ENCODE measurements at regions not wholly inside any gene's neighbourhood (a gene's known extent, or its start where the extent isn't known, plus 50 kb on each side); places are given as distances from the start of the nearest gene placed in this dataset.

DNA sequence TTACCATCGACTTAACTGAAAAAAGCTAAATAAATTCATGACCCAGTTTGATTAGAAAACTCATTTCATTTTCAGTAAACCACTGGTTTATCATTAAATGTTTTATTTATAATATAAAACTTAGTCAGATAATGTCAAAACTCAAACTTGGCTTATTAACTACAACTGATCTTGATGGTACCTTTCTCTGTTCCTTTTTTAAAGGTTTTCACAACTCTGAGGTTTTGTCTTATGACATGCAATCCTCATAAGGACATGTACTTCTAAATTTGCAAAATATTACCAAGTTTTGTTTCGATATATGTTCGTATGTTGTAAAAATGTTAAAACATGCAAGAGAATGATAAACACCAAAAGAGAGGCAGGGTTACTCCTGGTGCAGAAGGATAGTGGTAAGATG, 82.5 kb upstream of the PDE10A start:
- TF ChIP-seq HNF4G (IDR thresholded peaks at IDR 0.05) (no peak), RXRA (IDR thresholded peaks at IDR 0.05) (no peak), FOXA2 (IDR thresholded peaks at IDR 0.05) (no peak), EGR1 (IDR thresholded peaks at IDR 0.05; ENCODE audit: low read depth in 2 of 2) (no peak), HNF4A (conservative IDR thresholded peaks at IDR 0.05) (no peak), SP1 (IDR thresholded peaks at IDR 0.05) (no peak), YY1 (IDR thresholded peaks at IDR 0.05) (no peak)
- TF ChIP-seq, protein P1, sequence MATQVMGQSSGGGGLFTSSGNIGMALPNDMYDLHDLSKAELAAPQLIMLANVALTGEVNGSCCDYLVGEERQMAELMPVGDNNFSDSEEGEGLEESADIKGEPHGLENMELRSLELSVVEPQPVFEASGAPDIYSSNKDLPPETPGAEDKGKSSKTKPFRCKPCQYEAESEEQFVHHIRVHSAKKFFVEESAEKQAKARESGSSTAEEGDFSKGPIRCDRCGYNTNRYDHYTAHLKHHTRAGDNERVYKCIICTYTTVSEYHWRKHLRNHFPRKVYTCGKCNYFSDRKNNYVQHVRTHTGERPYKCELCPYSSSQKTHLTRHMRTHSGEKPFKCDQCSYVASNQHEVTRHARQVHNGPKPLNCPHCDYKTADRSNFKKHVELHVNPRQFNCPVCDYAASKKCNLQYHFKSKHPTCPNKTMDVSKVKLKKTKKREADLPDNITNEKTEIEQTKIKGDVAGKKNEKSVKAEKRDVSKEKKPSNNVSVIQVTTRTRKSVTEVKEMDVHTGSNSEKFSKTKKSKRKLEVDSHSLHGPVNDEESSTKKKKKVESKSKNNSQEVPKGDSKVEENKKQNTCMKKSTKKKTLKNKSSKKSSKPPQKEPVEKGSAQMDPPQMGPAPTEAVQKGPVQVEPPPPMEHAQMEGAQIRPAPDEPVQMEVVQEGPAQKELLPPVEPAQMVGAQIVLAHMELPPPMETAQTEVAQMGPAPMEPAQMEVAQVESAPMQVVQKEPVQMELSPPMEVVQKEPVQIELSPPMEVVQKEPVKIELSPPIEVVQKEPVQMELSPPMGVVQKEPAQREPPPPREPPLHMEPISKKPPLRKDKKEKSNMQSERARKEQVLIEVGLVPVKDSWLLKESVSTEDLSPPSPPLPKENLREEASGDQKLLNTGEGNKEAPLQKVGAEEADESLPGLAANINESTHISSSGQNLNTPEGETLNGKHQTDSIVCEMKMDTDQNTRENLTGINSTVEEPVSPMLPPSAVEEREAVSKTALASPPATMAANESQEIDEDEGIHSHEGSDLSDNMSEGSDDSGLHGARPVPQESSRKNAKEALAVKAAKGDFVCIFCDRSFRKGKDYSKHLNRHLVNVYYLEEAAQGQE (IDR thresholded peaks at IDR 0.05): no peak
- TF ChIP-seq, protein P2, sequence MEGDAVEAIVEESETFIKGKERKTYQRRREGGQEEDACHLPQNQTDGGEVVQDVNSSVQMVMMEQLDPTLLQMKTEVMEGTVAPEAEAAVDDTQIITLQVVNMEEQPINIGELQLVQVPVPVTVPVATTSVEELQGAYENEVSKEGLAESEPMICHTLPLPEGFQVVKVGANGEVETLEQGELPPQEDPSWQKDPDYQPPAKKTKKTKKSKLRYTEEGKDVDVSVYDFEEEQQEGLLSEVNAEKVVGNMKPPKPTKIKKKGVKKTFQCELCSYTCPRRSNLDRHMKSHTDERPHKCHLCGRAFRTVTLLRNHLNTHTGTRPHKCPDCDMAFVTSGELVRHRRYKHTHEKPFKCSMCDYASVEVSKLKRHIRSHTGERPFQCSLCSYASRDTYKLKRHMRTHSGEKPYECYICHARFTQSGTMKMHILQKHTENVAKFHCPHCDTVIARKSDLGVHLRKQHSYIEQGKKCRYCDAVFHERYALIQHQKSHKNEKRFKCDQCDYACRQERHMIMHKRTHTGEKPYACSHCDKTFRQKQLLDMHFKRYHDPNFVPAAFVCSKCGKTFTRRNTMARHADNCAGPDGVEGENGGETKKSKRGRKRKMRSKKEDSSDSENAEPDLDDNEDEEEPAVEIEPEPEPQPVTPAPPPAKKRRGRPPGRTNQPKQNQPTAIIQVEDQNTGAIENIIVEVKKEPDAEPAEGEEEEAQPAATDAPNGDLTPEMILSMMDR (IDR thresholded peaks at IDR 0.05; ENCODE audit: low read depth, low read length, missing input control): no peak
- TF ChIP-seq, protein P3, sequence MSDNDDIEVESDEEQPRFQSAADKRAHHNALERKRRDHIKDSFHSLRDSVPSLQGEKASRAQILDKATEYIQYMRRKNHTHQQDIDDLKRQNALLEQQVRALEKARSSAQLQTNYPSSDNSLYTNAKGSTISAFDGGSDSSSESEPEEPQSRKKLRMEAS (IDR thresholded peaks at IDR 0.05): no peak
- WGBS: 87% methylated on average over 3 of the region's 3 CpGs

DNA sequence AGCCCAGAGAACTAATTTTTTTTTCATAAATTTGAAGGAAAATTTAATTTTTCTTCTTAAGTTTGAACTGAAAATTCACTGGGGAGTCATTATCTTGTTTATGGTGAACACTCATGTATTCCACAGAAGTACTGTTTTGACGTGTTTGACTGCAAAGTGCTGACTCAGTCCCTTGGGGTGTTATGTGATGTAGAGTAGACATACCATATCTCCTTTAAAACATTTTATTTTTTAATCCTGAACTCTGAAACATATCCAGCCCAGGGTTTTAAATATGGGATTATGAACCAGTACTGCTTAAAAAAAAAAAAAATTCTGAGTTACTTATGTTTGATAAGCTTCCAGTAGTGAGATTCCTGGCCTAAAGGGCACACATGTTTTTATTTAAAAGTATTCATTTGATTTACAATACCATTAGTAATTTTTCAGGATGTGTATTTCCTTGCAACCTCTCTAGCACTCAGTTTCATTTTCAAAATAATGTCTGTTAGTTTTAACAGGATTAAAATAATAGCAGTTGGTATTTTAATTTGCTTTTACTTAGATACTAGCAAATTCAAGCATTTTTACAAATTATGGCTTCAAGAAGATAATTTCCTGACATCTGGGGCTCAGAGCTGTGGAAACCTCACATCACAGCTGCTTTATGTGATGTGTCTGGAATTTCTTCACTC, 81.7 kb upstream of the PDE10A start:
- H3K27ac ChIP-seq (ENCODE audit: low read depth in 1 of 2, low read length in 2 of 2): no peak overlapping the region
- TF ChIP-seq YY1 (IDR thresholded peaks at IDR 0.05): no peak
- no peak for TF ChIP-seq NR2F2 (IDR thresholded peaks at IDR 0.05)
- no peaks in the 10 kb centered on the region for H3K27me3 ChIP-seq (ENCODE audit: control insufficient read depth in 4 of 4, insufficient read depth in 4 of 4, low read length in 3 of 4)
- no peak overlapping the region for H3K9ac ChIP-seq (ENCODE audit: low read depth in 1 of 2, low read length in 2 of 2)
- WGBS: 71% methylated on average over 1 of the region's 1 CpG
- peaks cover 0 to 13% (median 3%) of the 10 kb centered on the region in 4 donors for H3K4me1 ChIP-seq (ENCODE audit: control insufficient read depth in 4 of 4, insufficient read depth in 4 of 4, low read length in 3 of 4)
- H3K9me3 ChIP-seq (ENCODE audit: control insufficient read depth in 4 of 4, low read length in 3 of 4): no peaks in the 10 kb centered on the region
- no peaks in the 10 kb centered on the region for H3K36me3 ChIP-seq (ENCODE audit: control insufficient read depth in 4 of 4, insufficient read depth in 3 of 4, low read depth in 1 of 4, low read length in 3 of 4)
- H3K4me3 ChIP-seq (ENCODE audit: low read depth in 1 of 3, low read length in 3 of 3): no peak overlapping the region
- DNase-seq (ENCODE audit: low spot score): no peak

More for the DNA sequence above, 82.5 kb upstream of the PDE10A start:
- H3K9me3 ChIP-seq (ENCODE audit: control insufficient read depth in 4 of 4, low read length in 3 of 4): no peaks in the 10 kb centered on the region
- H3K9ac ChIP-seq (ENCODE audit: low read depth in 1 of 2, low read length in 2 of 2): no peak overlapping the region
- H3K4me1 ChIP-seq (ENCODE audit: control insufficient read depth in 4 of 4, insufficient read depth in 4 of 4, low read length in 3 of 4): peaks cover 0 to 13% (median 3%) of the 10 kb centered on the region in 4 donors
- no peak for DNase-seq (ENCODE audit: low spot score)
- no peaks in the 10 kb centered on the region for H3K36me3 ChIP-seq (ENCODE audit: control insufficient read depth in 4 of 4, insufficient read depth in 3 of 4, low read depth in 1 of 4, low read length in 3 of 4)
- no peak overlapping the region for H3K4me3 ChIP-seq (ENCODE audit: low read depth in 1 of 3, low read length in 3 of 3)
- no peaks in the 10 kb centered on the region for H3K27me3 ChIP-seq (ENCODE audit: control insufficient read depth in 4 of 4, insufficient read depth in 4 of 4, low read length in 3 of 4)
- no peak overlapping the region for H3K27ac ChIP-seq (ENCODE audit: low read depth in 1 of 2, low read length in 2 of 2)

GRCh38 chr6:165743366-165743898, 80.4 kb upstream of the PDE10A start:
- H3K27ac ChIP-seq (ENCODE audit: low read depth in 1 of 2, low read length in 2 of 2): no peak overlapping the region
- H3K9ac ChIP-seq (ENCODE audit: low read depth in 1 of 2, low read length in 2 of 2): no peak overlapping the region
- H3K9me3 ChIP-seq (ENCODE audit: control insufficient read depth in 4 of 4, low read length in 3 of 4): no peaks in the 10 kb centered on the region
- 91% methylated on average over 6 of the region's 6 CpGs for WGBS
- H3K36me3 ChIP-seq (ENCODE audit: control insufficient read depth in 4 of 4, insufficient read depth in 3 of 4, low read depth in 1 of 4, low read length in 3 of 4): no peaks in the 10 kb centered on the region
- no peak overlapping the region for H3K4me3 ChIP-seq (ENCODE audit: low read depth in 1 of 3, low read length in 3 of 3)
- DNase-seq (ENCODE audit: low spot score): no peak
- H3K27me3 ChIP-seq (ENCODE audit: control insufficient read depth in 4 of 4, insufficient read depth in 4 of 4, low read length in 3 of 4): no peaks in the 10 kb centered on the region
- H3K4me1 ChIP-seq (ENCODE audit: control insufficient read depth in 4 of 4, insufficient read depth in 4 of 4, low read length in 3 of 4): peaks cover 0 to 13% (median 3%) of the 10 kb centered on the region in 4 donors
- no peak for TF ChIP-seq TAF1 (conservative IDR thresholded peaks at IDR 0.05)
- TF ChIP-seq SP1 (IDR thresholded peaks at IDR 0.05): no peak
- TF ChIP-seq, protein P1 (IDR thresholded peaks at IDR 0.05): no peak
- TF ChIP-seq NR2F2 (IDR thresholded peaks at IDR 0.05): no peak
- TF ChIP-seq HNF4A (conservative IDR thresholded peaks at IDR 0.05): no peak
- TF ChIP-seq, protein P3 (IDR thresholded peaks at IDR 0.05): no peak
- no peak for TF ChIP-seq HNF4G (IDR thresholded peaks at IDR 0.05)
- TF ChIP-seq ZBTB33 (IDR thresholded peaks at IDR 0.05): no peak
- TF ChIP-seq RXRA (IDR thresholded peaks at IDR 0.05): no peak
- TF ChIP-seq FOXA2 (IDR thresholded peaks at IDR 0.05): no peak
- TF ChIP-seq JUND (IDR thresholded peaks at IDR 0.05): no peak
